ENCODE measurements at regions not wholly inside any gene's neighbourhood (a gene's known extent, or its start where the extent isn't known, plus 50 kb on each side); places are given as distances from the start of the nearest gene placed in this dataset.

DNA sequence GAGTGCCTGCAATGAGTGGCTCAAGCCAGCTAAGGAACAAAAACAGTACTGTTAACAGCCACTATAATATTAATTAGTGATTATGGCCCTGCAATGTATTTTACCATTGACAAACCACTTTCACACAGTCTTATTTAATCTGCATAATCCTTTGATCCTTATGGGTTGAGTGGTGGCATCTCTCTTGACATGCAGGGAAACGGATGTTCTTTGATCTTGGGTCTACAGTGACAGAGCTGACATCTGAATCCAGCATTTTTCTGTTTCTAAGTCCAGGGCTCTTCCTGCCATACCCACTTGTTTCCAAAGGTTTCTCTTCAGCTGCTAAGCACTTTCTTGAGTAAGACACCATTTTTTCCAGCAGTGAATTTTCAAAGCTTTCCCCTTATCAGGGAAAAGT lies 277.7 kb upstream of the ROPN1 start:
- TF ChIP-seq, protein P1, sequence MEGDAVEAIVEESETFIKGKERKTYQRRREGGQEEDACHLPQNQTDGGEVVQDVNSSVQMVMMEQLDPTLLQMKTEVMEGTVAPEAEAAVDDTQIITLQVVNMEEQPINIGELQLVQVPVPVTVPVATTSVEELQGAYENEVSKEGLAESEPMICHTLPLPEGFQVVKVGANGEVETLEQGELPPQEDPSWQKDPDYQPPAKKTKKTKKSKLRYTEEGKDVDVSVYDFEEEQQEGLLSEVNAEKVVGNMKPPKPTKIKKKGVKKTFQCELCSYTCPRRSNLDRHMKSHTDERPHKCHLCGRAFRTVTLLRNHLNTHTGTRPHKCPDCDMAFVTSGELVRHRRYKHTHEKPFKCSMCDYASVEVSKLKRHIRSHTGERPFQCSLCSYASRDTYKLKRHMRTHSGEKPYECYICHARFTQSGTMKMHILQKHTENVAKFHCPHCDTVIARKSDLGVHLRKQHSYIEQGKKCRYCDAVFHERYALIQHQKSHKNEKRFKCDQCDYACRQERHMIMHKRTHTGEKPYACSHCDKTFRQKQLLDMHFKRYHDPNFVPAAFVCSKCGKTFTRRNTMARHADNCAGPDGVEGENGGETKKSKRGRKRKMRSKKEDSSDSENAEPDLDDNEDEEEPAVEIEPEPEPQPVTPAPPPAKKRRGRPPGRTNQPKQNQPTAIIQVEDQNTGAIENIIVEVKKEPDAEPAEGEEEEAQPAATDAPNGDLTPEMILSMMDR (IDR thresholded peaks at IDR 0.05), result no peak
- TF ChIP-seq SIN3A (IDR thresholded peaks at IDR 0.05; ENCODE audit: borderline replicate concordance, insufficient read depth, low read depth, low read length) (no peak), POLR2AphosphoS5 (IDR thresholded peaks at IDR 0.05; ENCODE audit: low read depth, low read length) (no peak)
